GM12874 (cell line): ENCODE measurements at regions not wholly inside any gene's neighbourhood (a gene's known extent, or its start where the extent isn't known, plus 50 kb on each side); places are given as distances from the start of the nearest gene placed in this dataset.

ENCODE experiments used
- TF ChIP-seq, protein P1 (sequence below): IDR thresholded peaks from 2 replicates; pipeline ENCODE4 v1.5.1; 2011; ENCODE audit warnings: low read depth, mild to moderate bottlenecking, control low read depth, low read length, moderate library complexity; ENCODE audit not compliant: insufficient read depth

DNA sequence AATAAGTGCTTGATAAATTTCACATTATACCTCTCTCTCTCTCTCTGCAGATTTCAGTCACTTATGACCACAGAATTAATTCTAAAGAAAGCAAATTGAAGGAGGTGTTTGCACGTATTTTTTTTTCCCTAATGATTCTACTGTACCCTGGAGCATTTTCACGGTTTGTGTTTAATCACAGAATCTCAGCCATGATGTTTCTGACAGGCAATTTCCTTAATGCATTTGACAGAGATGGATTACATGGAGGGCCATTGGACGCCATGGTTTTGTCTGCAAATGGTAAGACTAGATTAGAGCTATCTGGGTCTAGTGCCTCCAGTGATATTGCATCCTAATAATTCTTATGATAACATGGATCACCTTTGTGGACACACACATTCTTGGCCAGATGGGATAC is 147.5 kb upstream of the RBFOX1 start:
- TF ChIP-seq, protein P1, sequence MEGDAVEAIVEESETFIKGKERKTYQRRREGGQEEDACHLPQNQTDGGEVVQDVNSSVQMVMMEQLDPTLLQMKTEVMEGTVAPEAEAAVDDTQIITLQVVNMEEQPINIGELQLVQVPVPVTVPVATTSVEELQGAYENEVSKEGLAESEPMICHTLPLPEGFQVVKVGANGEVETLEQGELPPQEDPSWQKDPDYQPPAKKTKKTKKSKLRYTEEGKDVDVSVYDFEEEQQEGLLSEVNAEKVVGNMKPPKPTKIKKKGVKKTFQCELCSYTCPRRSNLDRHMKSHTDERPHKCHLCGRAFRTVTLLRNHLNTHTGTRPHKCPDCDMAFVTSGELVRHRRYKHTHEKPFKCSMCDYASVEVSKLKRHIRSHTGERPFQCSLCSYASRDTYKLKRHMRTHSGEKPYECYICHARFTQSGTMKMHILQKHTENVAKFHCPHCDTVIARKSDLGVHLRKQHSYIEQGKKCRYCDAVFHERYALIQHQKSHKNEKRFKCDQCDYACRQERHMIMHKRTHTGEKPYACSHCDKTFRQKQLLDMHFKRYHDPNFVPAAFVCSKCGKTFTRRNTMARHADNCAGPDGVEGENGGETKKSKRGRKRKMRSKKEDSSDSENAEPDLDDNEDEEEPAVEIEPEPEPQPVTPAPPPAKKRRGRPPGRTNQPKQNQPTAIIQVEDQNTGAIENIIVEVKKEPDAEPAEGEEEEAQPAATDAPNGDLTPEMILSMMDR, result no peak

DNA sequence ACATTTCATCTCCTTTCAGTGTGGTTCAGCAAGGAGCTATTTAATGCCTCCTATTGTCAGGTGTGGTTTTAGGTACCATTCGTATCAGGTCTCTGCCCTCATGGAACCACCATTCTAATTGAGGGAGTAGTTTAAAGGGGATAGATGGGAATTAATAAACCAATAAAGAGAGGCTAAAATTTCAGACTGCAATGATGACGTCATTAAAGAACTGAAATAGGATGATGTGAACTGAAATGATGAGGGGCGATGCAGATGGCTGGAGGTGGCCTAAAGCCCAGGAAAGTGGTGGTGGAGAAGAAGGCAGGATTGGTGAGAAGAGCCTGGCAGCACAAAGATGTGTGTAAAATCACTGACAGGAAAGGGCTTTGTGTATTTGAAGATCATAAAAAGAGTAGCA is 148.9 kb upstream of the RBFOX1 start:
- TF ChIP-seq, protein P1, result no peak

DNA sequence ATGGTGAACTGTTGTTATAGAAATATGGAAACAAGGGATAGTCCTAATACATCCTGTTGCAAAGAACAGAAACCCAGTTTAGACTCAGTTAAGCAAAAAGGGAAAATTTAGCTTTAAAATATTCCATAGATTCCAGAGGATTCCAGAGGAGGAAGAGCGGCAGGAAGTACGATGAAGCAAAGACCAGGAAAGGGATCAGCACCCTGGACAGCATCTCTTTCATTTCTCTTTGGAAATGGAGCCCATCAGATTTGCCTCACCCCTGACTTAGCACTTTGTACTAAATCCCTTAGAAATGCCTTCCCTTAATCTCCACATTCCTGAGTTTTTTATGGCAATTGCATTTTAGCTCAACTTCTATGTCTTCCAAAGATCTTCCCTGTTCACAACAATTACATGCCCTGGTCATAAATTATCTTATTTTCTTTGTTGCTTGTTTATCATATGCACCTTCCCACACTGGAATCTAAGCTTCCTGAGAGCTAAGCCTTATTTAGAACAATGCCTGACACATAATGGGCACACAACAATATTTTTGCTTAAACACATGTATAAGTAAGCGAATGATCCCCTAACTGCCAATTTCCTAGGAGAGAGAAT is 150.0 kb upstream of the RBFOX1 start:
- TF ChIP-seq, protein P1, result no peak

DNA sequence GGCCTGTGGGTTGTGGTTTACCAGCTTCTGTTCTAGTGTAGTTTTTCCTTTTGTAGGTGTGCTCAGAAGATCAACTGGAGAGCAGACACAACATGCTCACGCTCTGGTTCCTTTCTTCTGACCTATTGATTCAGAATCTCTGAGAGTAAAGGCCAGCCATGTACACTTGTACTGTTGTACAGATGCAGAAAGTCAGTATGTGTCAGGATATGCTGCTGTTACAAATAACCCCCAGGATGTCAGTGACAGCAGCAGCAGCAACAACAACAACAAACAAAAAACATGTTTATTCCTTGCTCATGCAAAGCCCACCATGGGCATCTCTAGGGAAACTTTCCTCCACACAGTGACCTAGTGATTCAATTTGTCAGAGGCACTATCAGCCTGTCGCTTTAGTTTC is 154.8 kb upstream of the RBFOX1 start:
- TF ChIP-seq, protein P1, result no peak

DNA sequence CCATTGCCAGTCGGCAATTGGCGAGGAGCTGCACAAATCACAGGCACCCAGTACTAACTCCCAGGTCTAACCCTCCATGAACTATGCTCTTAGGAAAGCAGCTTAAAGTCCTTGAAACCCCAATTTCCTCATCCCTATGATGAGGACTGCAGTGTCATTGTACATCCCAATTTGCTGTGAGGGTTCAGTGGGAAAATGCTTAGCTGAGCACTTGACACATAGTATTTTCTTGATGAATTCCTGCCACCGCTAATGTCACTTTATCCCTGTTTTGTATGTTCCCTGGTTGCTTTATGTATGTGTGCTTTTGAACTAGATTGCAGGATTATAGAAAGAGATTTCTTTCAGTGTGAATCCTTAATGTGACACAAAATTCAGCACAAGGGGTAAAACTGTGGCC is 161.5 kb upstream of the RBFOX1 start:
- TF ChIP-seq, protein P1, result no peak

DNA sequence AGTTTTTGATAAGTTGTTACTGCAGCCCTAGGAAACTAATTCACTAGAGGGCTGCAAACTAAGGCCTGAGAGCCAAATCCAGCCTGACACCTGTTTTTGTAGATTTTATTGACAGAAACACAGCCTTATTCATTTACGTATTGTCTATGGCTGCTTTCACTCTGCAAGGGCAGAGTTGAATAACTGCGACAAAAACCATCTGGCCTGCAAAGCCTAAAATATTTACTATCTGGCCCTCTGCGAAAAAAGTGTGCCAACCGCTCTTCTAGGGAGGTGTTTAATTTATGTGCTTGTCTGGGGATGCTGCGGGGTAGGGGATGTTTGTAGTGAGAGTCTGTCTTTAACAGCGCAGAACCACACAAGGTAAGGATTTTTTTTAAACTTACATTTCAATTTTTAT is 165.0 kb upstream of the RBFOX1 start:
- TF ChIP-seq, protein P1, result no peak

DNA sequence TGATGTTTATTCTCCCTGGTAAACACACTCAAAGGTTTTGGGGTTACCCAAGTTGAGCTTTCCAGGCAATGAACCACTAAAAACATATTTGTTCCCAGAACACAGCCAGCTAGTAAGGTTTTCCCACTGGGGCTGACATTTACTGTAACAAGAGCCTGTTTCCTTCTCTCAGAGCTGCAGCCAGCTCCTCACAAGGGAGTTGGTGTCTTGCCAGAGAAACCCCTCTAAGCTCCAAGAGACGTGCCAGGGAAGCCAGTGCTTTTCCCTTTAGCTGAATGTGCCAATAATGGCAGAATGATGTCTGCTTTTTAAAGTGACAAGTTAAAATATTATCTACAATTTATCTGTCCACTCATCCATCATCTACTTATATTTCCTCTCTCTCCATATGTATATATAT is 170.8 kb upstream of the RBFOX1 start:
- TF ChIP-seq, protein P1, result no peak

DNA sequence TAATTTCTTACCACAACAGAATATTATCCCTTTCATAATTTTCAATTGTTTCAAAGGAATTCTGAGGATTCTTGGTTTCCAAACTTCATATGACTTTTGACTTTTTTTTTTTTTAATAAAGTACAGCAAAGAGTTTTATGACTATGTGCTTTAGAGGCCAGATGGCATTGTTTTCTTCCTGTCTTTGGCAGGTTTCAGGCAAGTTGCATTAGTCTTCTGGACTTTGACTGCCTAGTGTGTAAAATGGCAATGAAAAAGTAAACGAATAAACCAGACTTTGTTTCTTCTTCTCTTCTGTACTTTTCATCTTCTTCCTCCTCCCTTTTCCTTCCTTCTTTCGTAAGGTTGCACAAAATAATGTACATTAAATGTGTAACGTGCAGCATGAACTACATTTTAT is 172.6 kb upstream of the RBFOX1 start:
- TF ChIP-seq, protein P1, result no peak
